Upper lobe of left lung (tissue), 6 donors: ENCODE measurements at regions not wholly inside any gene's neighbourhood (a gene's known extent, or its start where the extent isn't known, plus 50 kb on each side); places are given as distances from the start of the nearest gene placed in this dataset.
"Not testable (repeated sequence)": the region's sequence is repeated elsewhere in the genome, so short reads cannot be mapped to it uniquely, and the experiment has no call there.

Experiments
- ATAC-seq, 2 donors: fragments of 200-7000 bp; cut with Tn5 transposase; one replicate each; pipeline ENCODE4 v1.9.1; 2022; ENCODE audit warnings: mild to moderate bottlenecking in 2 of 2, moderate library complexity in 2 of 2; ENCODE audit not compliant: low FRiP score in 2 of 2
- DNase-seq, 2 donors: peaks; one replicate each; pipeline ENCODE4 v3.0.0-alpha.2; 2019 to 2020
- H3K27ac ChIP-seq, 4 donors: fragments of 200-600 bp; sonication (generic); one replicate each; pipeline ENCODE4 v1.5.1; 2016 to 2019
- H3K27me3 ChIP-seq, 4 donors: fragments of 200-600 bp; sonication (generic); one replicate each; pipeline ENCODE4 v1.5.1; 2017 to 2019
- H3K36me3 ChIP-seq, 4 donors: fragments of 200-600 bp; sonication (generic); one replicate each; pipeline ENCODE4 v1.5.1; 2016 to 2019
- H3K4me1 ChIP-seq, 4 donors: fragments of 200-600 bp; sonication (generic); one replicate each; pipeline ENCODE4 v1.5.1; 2018 to 2019
- H3K4me3 ChIP-seq, 4 donors: fragments of 200-600 bp; sonication (generic); one replicate each; pipeline ENCODE4 v1.5.1; 2017 to 2019; ENCODE audit warnings: mild to moderate bottlenecking in 2 of 4, moderate library complexity in 1 of 4
- H3K9me3 ChIP-seq, 4 donors: fragments of 200-600 bp; sonication (generic); one replicate each; pipeline ENCODE4 v1.5.1; 2018 to 2019
- EP300 ChIP-seq, 4 donors: sonication (generic); formaldehyde crosslinking; IDR thresholded peaks; one replicate each; pipeline ENCODE4 v1.5.1; 2017; ENCODE audit warnings: antibody characterized with exemption in 4 of 4, control low read depth in 2 of 4
- POLR2A ChIP-seq, 4 donors: fragments of 450-650 bp; IDR thresholded peaks; one replicate each; pipeline ENCODE4 v1.5.1; 2016 to 2017; ENCODE audit warnings: antibody characterized with exemption in 4 of 4, mild to moderate bottlenecking in 2 of 4
- POLR2AphosphoS5 ChIP-seq, 2 donors: sonication (generic); formaldehyde crosslinking; IDR thresholded peaks; one replicate each; pipeline ENCODE4 v1.5.1; 2017; ENCODE audit warnings: antibody characterized with exemption in 2 of 2
- WGBS, 2 donors: methylation state at CpG; one replicate each; pipeline ENCODE4 v1.1.5; 2017 to 2018; 5-methylcytosine and 5-hydroxymethylcytosine counted together
- TF ChIP-seq, protein P1 (sequence below), 6 experiments: fragments of 450-650 bp in 4 of 6; fragments of 200-600 bp in 2 of 6; sonication (generic) in 2 of 6; IDR thresholded peaks; one replicate each; pipeline ENCODE4 v1.5.1; 2016 to 2019; ENCODE audit warnings: antibody characterized with exemption in 6 of 6
- donor health status: DM: no; HTN: no; CAD: no; lungs with moderate emphysema.
- donor health status: DM: no; HTN: yes; CAD: no; lungs with severe emphysema.

DNA sequence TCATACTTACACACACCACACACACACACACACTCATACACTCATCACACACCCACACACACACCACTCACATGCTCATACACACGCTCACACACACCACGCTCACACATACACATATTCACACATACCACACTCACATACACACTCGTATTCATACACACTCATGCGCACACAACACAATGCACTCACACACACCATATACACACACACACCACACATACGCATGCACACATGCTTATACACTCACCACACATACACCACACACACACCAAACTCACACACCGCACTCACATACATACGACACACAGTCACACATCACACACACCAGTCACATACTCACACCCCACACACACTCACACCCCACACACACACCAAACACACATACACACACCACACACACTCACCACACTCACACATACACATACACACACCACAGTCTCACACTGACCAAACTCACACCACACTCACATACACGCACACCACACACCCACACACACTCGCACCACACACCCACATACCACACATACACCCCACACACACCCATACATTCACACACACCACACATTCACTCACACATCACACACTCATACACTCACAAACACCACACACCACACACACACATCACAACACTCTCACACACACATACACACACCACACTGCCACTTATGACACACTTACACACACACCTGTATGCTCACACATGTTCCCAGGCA is 88.9 kb downstream of the IRX5 start:
- DNase-seq (no peak), ATAC-seq (peak in 1 of 2 donors; percentile 35)
- 95 to 96% methylated on average over 9 of the region's 9 CpGs for WGBS, 2 donors
- H3K4me1 ChIP-seq: no peaks in the 10 kb centered on the region
- H3K27ac ChIP-seq: no peak overlapping the region
- no peaks in the 10 kb centered on the region for H3K36me3 ChIP-seq
- peaks cover 0 to 6% (median 0%) of the 10 kb centered on the region in 4 donors for H3K9me3 ChIP-seq
- H3K27me3 ChIP-seq: no peaks in the 10 kb centered on the region
- TF ChIP-seq EP300 (IDR thresholded peaks at IDR 0.05) (no peak), POLR2A (IDR thresholded peaks at IDR 0.05) (no peak), POLR2AphosphoS5 (IDR thresholded peaks at IDR 0.05) (no peak)
- TF ChIP-seq, protein P1, sequence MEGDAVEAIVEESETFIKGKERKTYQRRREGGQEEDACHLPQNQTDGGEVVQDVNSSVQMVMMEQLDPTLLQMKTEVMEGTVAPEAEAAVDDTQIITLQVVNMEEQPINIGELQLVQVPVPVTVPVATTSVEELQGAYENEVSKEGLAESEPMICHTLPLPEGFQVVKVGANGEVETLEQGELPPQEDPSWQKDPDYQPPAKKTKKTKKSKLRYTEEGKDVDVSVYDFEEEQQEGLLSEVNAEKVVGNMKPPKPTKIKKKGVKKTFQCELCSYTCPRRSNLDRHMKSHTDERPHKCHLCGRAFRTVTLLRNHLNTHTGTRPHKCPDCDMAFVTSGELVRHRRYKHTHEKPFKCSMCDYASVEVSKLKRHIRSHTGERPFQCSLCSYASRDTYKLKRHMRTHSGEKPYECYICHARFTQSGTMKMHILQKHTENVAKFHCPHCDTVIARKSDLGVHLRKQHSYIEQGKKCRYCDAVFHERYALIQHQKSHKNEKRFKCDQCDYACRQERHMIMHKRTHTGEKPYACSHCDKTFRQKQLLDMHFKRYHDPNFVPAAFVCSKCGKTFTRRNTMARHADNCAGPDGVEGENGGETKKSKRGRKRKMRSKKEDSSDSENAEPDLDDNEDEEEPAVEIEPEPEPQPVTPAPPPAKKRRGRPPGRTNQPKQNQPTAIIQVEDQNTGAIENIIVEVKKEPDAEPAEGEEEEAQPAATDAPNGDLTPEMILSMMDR (IDR thresholded peaks at IDR 0.05): no peak
- no peak overlapping the region for H3K4me3 ChIP-seq

DNA sequence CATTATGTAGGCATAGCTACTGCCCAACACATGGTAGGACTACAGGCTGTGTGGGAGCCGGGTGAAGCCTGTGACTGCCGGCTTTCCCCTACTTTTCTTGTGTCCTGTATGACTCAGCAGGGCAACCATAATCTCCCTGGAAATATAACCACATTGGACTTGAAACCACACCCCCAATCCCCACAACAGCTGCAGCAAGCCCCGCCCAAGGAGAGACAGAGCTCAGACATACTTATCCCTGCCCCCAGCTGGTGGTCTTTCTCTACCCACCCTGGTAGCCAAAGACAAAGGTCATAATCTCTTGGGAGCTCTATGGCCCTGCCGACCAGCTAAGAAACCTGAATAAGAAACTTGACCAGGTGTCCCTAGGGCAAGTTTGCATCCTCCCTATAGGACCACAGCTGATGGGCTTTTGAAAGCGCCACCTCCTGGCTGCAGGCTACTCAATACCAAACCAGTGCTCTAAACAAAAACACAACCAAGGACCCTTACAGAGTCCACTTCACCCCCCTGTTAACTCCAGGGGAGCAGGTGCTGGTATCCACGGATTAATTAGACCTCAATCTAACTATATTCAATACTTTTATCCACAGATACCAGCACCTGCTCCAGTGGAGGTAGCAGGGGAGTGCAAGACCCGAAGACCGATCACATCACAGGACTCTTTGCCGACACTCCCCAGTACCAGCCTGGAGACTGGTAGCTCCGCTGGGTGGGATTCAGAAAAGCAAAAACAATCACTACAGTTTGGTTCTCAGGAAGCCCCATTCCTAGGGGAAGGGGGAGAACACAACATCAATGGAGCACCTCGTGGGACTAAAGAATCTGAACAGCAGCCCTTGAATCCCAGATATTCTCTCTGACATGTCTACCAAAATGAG is 91.2 kb downstream of the IRX5 start:
- H3K4me3 ChIP-seq: no peak overlapping the region
- no peaks in the 10 kb centered on the region for H3K4me1 ChIP-seq
- TF ChIP-seq EP300 (IDR thresholded peaks at IDR 0.05) (no peak), POLR2AphosphoS5 (IDR thresholded peaks at IDR 0.05) (no peak), POLR2A (IDR thresholded peaks at IDR 0.05) (no peak)
- TF ChIP-seq, protein P1 (IDR thresholded peaks at IDR 0.05): no peak
- H3K9me3 ChIP-seq: peaks cover 0 to 6% (median 0%) of the 10 kb centered on the region in 4 donors
- DNase-seq (no peak), ATAC-seq (no peak)
- no peaks in the 10 kb centered on the region for H3K27me3 ChIP-seq
- no peaks in the 10 kb centered on the region for H3K36me3 ChIP-seq
- no peak overlapping the region for H3K27ac ChIP-seq
- WGBS, 2 donors: 57 to 76% methylated on average over 11 of the region's 11 CpGs

DNA sequence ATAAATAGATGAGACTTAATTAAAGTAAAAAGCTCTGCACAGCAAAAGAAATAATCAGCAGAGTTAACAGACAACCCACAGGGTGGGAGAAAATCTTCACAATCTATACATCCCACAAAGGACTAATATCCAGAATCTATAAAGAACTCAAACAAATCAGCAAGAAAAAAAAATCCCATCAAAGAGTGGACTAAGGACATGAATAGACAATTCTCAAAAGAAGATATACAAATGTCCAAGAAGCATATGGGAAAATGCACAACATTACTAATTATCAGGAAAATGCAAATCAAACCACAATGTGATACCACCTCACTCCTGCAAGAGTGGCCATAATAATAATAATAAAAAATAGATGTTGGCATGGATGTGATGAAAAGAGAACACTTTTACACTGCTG is 96.6 kb downstream of the IRX5 start:
- not testable (repeated sequence) for H3K9me3 ChIP-seq, ATAC-seq, H3K4me1 ChIP-seq, DNase-seq, H3K4me3 ChIP-seq, H3K27ac ChIP-seq, H3K27me3 ChIP-seq, H3K36me3 ChIP-seq

DNA sequence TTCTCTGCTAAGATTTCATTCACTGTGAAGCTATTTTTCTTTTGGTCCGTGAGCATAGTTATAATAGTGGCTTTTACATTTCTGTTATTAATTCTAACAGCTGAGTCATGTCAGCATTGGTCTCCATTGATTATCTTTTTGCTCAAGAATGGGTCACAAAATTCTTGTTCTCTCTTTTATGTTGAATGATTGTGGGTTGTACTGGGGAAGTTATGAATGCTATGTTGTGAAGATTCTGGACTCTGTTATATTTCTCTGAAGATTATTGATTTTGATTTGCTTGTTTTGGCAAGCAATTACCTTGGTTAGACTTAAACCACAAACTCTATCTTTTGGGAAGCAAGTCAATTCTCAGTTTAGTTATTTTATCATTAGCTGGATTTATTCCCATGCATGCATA is 98.8 kb downstream of the IRX5 start:
- TF ChIP-seq POLR2AphosphoS5 (IDR thresholded peaks at IDR 0.05): no peak
- no peak for TF ChIP-seq EP300 (IDR thresholded peaks at IDR 0.05)
- TF ChIP-seq, protein P1 (IDR thresholded peaks at IDR 0.05): no peak
- no peak for TF ChIP-seq POLR2A (IDR thresholded peaks at IDR 0.05)
- WGBS, 2 donors: 44 to 88% methylated on average over 1 of the region's 1 CpG
- ATAC-seq: no peak

DNA sequence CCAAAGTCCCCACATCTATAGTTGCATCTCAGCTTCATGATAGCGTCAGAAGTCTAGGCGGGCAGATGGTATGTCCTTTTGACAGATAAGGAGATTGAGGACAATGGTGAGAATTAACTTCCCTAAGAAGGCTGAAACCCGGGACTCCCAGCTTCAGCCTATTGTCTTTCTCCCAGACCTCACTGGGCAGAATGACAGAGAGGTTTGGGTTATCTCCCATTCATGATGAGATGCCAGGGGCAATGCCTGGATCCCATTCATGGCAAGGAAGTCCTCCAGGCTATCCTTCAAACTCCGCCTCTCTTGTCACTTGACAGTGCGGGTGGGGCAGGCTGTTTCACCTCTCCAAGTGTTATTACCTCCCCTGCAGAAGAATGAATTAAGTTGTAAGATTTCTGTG is 100.3 kb downstream of the IRX5 start:
- WGBS, 2 donors: 69 to 74% methylated on average over 5 of the region's 5 CpGs
- no peak overlapping the region for H3K27ac ChIP-seq
- no peak overlapping the region for H3K4me3 ChIP-seq
- H3K4me1 ChIP-seq: no peaks in the 10 kb centered on the region
- no peaks in the 10 kb centered on the region for H3K36me3 ChIP-seq
- no peak for DNase-seq
- no peak for TF ChIP-seq POLR2A (IDR thresholded peaks at IDR 0.05)
- TF ChIP-seq, protein P1 (IDR thresholded peaks at IDR 0.05): no peak
- peaks cover 0 to 4% (median 0%) of the 10 kb centered on the region in 4 donors for H3K9me3 ChIP-seq
- ATAC-seq: no peak
- no peaks in the 10 kb centered on the region for H3K27me3 ChIP-seq

More for the DNA sequence above, 98.8 kb downstream of the IRX5 start:
- H3K27me3 ChIP-seq: no peaks in the 10 kb centered on the region
- H3K36me3 ChIP-seq: no peaks in the 10 kb centered on the region
- peaks cover 0 to 4% (median 0%) of the 10 kb centered on the region in 4 donors for H3K9me3 ChIP-seq
- H3K4me1 ChIP-seq: no peaks in the 10 kb centered on the region
- no peak for DNase-seq
- H3K4me3 ChIP-seq: no peak overlapping the region
- H3K27ac ChIP-seq: no peak overlapping the region
